ENCODE measurements at regions not wholly inside any gene's neighbourhood (a gene's known extent, or its start where the extent isn't known, plus 50 kb on each side); places are given as distances from the start of the nearest gene placed in this dataset.
A peak's percentile ranks its signal among the peaks of the same experiment; 100 is the strongest.

DNA sequence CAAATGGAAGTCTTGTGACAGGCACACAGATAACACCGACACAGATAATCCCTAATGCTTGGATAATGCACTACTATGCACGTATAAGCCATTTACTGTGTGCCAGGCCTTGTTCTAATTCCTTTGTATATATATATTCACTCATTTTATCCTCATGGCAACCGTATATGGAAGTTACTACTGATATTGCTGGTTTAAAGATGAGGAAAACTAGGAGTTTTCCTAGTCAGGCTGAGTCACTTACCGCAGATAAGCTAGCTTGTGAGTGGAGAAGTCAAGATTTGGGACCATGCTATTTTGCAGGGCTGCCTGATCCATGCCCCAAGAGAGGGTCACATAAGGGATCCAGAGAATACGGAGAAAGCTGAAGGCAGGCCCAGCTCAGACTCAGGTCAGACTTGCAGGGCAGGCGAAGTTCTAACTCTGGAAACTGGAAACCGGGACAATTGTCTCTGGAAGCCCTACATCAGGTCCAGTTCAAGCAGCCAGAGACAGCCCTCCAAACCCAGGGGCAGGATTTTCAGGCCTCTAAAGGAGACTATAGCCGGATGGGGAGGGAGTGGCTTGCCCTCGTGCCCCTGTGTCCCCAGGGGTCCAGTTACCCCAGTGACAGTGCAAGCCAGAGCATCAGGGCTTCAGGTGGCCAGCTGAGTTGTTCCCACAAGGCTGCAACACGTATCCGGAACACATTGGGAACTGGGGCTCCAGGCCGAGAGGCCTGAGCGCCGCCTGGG, 534.8 kb downstream of the INSC start:
- no peak for FAIRE-seq
- DNase-seq (ENCODE audit: low spot score in 2 of 2) = no peak

DNA sequence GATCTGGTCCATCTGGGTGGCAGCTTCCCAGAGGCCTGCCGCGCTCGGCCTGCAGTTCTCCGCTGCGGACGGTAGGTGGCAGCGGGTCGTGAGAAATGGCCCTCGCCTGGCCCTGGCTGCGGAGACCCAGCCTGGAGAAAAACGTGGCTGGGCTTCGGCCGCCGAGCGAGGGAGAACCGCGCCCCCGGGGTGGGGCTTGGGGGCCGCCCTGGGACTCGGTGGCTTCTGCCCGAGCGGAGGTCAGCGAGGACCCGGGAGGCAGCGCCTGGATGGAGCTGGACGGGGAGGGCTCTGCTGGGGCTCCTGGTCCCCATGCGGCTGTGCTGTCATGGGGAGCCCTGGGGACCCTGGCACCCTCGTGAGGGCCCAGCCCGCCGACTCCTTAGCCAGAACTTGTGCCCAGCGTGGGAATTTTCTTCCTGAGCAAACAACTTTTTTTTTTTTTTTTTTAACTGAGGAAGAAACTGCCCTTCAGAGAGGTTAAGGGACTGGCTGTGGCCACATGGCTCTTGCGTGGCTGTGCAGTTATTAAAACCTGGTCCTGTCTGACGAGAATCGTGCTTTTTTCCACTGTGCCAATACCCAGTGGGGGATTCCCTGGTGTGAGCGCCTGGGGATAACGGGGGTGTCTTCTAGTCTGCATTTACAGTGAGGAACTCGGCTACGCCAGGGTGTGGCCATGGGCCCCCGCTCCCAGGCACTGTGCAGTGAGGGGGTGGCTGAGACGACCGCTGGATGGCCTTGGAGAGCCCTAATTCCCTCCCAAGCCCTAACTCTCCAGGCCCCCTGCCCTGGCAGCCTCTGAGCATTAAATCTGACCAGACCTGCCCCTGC, 535.6 kb downstream of the INSC start:
- no peak for FAIRE-seq
- peak; percentile 72 to 85 for DNase-seq (ENCODE audit: low spot score in 2 of 2)

DNA sequence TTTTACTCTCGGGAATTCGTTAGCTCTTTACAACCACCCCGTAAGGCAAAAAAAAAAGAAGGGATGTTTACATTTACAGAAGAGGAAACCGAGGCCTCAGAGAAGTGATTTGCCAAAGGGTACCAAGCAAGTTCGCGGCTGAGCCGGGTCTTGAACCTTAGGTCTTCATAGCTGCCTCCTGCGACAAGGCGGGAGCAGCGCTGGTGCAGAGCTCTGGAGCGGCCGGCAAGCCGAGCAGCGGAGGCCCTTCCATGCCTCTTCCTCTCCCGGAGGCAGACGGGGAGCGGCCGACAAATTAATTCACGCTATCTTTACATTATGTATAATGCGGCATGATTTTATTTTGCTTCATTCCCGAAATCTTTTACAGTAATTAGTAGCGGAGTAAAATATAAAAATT, 536.3 kb downstream of the INSC start:
- FAIRE-seq = no peak
- no peak for DNase-seq (ENCODE audit: low spot score in 2 of 2)

DNA sequence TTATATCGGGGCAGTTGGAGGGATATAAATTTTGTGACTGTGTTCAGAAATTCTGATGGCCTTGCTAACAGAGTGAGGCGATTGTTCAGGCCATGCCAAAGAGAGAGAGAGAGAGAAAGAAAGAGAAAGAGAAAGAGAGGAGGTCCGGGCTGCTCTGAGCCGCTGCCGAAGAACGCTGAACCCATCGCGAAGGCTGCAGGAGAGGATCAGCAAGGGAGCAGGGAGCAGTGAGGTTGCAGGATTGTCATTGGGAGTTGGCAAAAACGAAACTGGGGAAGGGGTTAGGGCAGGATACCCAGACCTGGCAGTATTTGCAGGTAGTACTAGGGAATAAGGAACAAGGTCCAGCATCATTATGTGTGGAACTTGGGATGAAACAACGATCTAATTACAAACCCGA, 537.1 kb downstream of the INSC start:
- FAIRE-seq (no peak), DNase-seq (ENCODE audit: low spot score in 2 of 2) (no peak)

DNA sequence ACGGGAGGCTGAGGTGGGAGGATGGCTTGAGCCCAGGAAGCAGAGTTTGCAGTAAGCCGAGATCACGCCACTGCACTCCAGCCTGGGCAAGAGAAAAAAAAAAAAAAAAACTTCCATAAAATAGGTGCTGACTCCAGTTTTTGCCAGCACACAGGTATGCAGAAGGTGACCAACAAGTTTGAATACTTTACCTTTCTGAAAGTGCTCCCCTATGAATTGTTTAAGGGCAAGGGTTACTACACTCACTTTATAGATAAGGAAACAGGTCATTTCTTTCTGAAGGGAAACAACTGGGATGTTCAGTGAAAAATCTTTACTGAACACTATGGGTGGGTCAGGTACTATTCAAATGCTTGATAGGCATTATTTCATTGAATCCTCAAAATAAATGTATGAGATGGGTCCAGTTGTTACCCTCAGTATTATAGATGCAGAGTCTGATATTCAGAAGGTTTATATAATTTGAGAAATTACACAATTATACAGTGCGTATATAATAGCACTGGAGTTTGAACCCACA, 538.5 kb downstream of the INSC start:
- FAIRE-seq (no peak), DNase-seq (ENCODE audit: low spot score in 2 of 2) (no peak)

DNA sequence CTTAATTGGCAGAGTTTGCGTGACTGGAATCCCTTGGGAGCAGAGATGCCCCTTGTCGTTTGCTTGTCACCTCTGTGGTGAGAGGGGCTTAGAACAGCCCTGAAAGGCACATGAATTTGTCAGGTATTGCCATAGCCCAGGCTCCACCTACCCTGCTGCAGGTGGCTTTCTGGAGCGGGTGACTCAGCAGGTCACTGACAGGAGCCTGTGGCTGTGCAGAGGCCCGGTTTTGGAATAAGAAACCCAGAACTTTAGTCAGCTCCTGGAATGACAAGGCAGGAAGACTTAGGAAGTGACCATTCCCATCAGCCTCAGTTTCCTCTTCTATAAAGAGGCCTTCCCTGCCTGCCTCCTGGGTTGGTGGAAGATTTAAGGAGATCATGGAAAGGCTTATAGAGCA, 539.7 kb downstream of the INSC start:
- no peak for FAIRE-seq
- DNase-seq (ENCODE audit: low spot score in 2 of 2) = no peak

DNA sequence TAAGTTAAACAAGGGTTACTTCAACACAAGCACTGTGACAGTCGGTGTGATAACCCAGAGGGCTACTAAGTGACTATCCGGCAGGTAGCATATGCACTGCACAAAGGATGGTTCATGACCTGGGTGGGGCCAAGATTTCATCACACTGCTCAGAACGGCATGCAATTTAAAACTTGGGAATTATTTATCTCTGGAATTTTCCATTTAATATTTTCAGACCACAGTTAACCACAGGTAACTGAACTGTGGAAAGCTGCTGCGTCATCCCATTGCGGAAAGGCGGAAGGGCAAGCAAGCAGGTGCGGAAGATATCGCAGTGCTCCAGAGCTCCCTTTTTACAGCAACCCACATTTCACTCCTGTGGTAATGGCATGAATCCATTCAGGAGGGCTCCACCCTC, 540.8 kb downstream of the INSC start:
- DNase-seq (ENCODE audit: low spot score in 2 of 2) (no peak), FAIRE-seq (no peak)

DNA sequence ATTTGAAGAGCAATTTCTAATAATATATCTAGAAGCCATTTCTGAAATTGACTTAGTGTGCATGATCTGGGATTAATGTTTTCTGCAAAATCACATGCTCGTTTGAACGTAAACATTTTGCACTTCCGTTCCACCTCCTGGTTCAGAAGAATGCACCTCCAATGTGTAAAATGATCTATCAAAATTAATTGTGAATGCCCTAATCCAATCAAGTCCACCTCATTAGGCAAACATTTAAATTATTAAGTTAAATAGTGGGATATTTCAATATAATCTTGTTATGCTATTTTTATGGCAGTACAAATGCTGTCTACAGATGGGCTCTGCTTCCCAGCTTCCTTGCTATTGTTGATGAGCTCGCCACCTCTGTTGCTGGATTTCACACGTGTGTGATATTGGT, 542.5 kb downstream of the INSC start:
- DNase-seq (ENCODE audit: low spot score in 2 of 2) (no peak), FAIRE-seq (no peak)

DNA sequence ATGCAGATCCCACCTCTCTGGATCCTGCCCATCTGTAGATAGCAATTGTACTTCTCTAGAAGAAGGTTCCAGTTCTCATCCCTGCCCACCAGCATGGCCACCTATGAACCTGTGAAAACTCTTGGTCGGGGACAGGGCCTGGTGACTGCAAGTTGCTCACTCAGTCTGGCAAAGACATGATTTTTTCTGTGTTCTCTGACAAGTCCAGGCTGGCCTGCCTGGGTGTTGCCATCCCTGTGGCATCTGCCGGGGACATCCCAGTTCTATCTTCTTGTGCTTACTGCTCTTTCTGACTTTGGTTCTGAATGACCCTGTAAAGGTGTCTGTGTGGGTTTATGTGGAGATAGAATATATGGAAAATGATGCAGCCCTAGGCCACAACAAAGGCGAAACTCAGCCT, 545.8 kb downstream of the INSC start:
- FAIRE-seq = no peak
- no peak for DNase-seq (ENCODE audit: low spot score in 2 of 2)

DNA sequence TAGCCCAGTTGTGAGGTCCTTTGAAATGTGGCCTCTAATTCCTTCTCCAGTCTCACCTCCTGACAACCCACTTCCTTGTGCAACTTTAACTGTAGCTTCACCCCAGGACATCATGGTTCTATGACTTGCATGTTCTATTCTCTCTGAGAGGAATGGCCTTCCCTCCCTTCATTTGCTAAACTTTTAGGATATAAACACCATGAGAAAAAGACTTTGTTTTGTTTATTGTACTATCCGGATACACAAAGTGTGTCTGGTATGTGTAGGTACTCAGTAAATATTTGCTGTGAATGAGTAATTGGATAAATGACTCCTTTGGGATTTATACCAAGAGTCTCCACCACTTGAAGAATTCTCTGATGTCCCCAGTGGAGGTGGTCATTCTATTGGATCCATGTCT, 547.6 kb downstream of the INSC start:
- DNase-seq (ENCODE audit: low spot score in 2 of 2) (no peak), FAIRE-seq (no peak)

DNA sequence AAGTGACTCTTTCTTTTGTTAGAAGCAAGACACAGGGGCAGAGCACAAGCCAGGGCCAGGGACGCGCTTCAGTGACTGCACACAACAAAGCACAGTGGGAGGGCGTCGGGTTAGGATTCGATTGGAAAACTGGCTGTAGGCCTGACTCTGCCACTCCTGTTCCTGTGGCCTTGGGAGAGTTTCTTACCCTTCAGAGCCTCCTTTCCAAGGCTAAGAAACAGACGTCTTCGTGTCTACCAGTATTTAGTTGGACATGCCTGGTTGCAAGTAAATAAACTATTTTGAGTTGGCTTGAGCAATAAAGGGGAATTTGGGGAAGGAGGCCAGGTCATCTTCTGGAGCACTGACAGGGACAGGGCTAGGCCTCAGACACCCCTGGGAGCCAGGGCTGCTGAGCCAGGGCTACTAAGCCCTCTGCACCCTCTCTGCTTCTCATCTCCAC, 549.1 kb downstream of the INSC start:
- no peak for DNase-seq (ENCODE audit: low spot score in 2 of 2)
- FAIRE-seq = no peak

DNA sequence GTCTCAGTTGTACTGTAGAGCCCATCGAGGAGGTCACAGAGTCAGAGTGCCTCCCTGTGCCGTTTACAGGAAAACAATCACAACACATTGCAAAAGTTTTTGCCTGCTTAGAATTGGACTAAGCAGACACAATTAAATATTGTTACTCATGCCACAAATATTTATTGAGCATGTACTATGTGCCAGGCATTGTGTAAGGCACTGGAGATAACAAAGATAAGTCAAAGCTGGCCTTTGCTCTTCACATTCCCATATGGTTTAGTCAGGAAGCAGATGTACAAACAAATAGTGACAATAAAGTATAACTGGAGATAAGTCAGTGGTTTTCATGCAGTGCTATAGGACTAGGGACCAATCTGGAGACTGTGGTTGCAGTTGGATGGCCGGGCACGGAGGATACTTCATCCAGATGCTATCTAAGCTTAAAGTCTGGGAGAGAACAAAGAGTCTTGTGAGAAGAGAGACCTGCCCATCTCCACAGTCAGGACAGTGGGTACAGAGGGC, 550.7 kb downstream of the INSC start:
- DNase-seq (ENCODE audit: low spot score in 2 of 2) = no peak
- no peak for FAIRE-seq

DNA sequence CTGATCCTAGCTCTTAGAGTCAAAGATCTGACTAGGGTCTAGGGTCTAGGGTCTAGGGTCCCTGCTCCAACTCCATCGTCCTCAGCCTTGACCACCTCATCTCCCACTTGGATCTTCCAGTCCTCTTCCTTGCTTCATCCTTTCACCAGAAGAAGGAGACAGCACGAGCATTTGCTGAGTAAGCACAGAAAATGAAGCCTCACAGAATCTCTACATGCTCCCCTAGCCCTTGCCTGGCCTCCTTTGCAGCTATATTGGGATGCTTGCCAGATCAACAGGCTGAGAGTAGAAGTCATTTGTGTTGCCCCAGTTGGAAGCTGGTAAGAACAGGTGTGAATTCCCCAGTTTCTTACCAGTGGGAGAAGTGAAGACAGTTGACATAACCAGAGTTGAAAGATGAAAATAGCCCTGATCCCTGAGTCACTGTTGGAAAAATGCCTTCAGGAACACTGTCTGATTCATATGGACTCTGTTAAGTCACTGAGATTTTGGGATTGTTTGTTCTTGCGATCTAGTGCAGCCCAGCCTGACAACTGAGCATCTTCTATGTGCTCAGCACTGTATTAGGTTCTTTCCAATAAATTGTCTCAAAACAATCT, 552.5 kb downstream of the INSC start:
- FAIRE-seq (no peak), DNase-seq (ENCODE audit: low spot score in 2 of 2) (no peak)

DNA sequence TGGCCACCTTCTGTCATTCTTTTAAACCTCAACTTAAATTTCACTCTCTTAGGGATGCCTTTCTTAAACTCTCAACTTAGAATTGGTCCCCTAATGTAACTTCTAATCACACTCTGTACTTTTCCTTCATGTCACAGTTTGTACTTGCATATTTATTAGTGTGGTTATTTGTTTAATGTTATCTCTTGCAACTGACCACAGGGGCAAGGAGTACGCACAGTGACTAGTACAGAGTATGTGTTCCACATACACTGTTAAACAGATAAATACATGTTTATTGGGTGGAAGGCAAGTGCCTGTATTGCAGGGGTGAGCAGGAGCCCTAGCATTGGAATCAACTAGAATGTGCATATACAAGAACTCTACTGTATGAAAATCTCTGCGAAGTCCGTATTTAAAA, 554.0 kb downstream of the INSC start:
- DNase-seq (ENCODE audit: low spot score in 2 of 2) (no peak), FAIRE-seq (no peak)

DNA sequence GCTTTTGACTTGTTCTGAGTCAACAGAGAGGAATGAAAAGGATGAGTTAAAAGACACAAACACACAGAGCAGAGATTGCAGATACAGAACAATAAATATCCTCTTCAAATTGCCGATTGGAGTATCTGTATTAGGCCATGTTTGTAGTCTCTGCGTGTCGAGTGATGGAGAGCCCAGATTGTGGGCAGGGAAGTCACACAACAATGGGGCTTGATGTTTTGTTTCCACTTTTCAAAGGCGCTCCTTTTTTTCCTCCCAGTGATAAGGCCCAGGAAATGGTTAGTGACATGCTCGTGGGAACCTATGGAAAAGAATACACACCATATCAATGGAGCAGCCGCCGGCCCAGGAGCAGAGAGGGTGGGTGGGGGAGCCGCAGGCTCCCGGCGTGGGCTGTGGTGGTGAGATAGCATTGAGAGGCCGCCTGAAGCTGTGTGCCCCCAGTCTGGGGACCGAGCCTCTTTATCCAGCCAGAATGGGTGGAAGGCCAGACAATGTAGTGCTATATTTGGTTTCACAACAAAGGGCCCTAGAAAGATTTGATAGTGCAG, 555.9 kb downstream of the INSC start:
- FAIRE-seq (no peak), DNase-seq (ENCODE audit: low spot score in 2 of 2) (no peak)

DNA sequence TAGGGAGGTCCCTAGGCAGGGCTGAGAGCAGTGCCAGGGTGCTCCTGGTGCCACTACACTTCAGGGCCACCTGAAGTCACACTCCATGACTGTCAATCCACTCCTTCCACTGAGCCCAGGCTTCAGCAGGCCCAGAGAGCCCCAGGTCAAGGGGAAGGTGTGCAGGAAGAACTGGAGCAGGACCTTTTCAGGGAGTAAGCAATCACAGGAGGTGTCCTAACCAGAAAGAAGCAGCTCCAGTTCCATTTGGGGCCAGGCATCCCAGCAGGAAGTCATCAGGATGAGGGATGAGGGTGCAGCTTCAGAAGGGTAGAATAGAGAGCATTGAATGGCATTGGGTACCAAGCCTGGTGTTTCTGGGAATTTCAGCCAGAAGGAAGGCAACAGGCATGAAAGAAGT, 556.5 kb downstream of the INSC start:
- no peak for DNase-seq (ENCODE audit: low spot score in 2 of 2)
- FAIRE-seq = no peak

DNA sequence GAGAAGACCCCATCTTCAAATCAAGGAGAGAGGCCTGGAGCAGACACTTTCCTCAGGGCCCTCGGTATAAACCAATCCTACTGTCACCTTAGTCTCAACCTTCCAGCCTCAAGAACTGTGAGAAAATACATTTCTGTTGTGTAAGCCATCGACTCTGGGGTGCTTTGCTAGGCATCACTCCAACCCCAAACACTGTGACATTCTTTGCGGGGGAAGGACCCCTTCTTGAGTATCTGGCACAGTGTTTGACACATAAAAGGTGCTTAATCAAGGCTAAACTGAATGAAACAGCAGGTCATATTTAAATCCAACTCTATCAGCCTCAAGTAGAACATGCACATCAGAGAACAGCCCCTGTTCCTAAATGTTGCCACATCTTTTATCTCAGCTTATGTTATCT, 558.1 kb downstream of the INSC start:
- no peak for DNase-seq (ENCODE audit: low spot score in 2 of 2)
- FAIRE-seq = no peak

DNA sequence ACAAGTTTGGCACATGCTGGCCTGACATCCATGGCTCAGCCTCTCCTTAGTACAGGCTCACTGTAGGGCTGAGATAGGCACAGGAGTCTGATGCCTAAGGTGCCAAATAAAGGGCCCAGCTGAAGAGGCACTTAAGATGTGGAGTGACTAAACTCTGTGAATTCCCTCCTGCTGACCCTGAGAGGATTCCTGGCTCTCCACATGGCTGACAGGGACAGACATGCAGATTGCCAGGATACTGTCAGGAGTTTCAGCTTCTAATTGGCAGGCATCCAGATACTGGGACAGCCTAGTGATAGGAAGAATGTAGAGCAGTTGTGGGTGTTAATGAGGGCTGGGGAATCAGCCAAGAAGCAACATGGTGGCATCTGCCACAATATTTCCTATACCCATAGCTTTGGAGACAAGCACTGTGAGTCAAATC, 558.7 kb downstream of the INSC start:
- FAIRE-seq (no peak), DNase-seq (ENCODE audit: low spot score in 2 of 2) (no peak)

DNA sequence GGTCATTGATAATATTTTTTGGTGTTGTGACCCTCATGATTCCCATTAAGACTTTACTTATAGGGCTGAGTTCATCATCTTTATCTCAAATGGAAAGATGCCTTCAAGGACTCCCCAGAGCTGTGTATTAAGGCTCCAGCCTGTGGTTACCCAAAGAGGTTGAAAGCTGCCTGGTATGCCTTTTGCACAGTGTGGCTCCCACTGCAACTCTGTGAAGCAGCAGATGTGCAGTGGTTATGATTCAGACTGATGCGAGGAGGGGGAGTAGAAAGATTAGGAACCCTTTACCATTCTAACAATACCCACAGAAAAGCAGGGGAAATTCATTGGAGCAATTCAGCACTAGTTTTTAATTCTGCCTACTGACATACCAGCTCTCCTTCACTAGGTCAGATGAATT, 560.0 kb downstream of the INSC start:
- no peak for FAIRE-seq
- no peak for DNase-seq (ENCODE audit: low spot score in 2 of 2)

DNA sequence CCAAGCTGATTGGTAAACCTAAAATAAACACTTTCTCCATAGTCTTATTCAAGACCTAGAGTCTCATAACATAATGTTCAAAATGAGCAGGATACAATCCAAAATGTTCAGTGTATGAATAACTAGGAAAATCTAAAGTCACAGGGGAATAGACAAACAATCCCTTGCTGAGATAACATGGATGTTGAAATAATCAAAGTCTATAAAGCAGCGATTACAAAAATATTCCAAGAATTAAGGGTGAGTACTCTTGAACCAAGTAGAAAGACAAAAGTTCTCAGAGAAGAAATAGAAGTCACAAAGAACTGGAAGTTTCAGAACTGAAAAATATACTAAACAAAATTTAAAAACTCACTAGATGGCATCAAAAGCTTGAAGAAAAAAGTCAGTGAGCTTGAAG, 561.0 kb downstream of the INSC start:
- no peak for FAIRE-seq
- DNase-seq (ENCODE audit: low spot score in 2 of 2) = no peak

DNA sequence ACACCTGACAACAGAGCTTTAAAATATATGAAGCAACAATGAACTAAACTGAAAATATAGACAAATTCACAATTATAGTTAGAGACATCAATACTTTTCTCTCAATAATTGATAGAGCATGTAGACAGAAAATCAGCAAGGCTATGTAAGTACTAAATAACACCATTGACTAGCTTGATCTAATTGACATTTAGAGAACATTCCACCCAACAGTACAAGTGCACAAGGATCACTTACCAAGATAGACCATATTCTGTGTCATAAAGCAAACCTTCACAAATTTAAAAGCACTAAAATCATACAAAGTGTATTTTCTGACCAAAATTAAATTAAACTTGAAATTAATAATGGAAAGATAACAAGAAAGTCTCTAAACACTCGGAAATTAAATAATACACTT, 562.5 kb downstream of the INSC start:
- DNase-seq (ENCODE audit: low spot score in 2 of 2) (no peak), FAIRE-seq (no peak)
